ENCODE measurements at regions not wholly inside any gene's neighbourhood (a gene's known extent, or its start where the extent isn't known, plus 50 kb on each side); places are given as distances from the start of the nearest gene placed in this dataset.

GRCh38 chr20:50296450-50297375 lies 106.1 kb downstream of the CEBPB start:
- TF ChIP-seq CTCF (optimal IDR thresholded peaks at IDR 0.05 in 1 of 3, IDR thresholded peaks at IDR 0.05 in 1 of 3, conservative IDR thresholded peaks at IDR 0.05 in 1 of 3; ENCODE audit: extremely low read depth in 1 of 3, insufficient read depth in 2 of 3, low read length in 3 of 3) (no peak), EZH2 (IDR thresholded peaks at IDR 0.05; ENCODE audit: low read length) (no peak)

Measured in keratinocyte (primary cell).